Mesenchymal stem cell (in vitro differentiated cells and primary cell): ENCODE measurements at regions not wholly inside any gene's neighbourhood (a gene's known extent, or its start where the extent isn't known, plus 50 kb on each side); places are given as distances from the start of the nearest gene placed in this dataset.

Source experiments
- DNase-seq: peaks from one replicate; pipeline ENCODE4 v3.0.0-alpha.2; 2013
- H2AFZ ChIP-seq: one replicate; pipeline ENCODE4 v1.6.1; 2013; ENCODE audit warnings: low read depth, mild to moderate bottlenecking, control low read depth, inconsistent platforms, low read length, moderate library complexity
- H2AK5ac ChIP-seq: 2 replicates; pipeline ENCODE4 v1.6.1; 2013; ENCODE audit warnings: low read length, moderate library complexity, mild to moderate bottlenecking, inconsistent platforms; ENCODE audit not compliant: severe bottlenecking
- H2BK120ac ChIP-seq: one replicate; pipeline ENCODE4 v1.6.1; 2013; ENCODE audit warnings: low read depth, mild to moderate bottlenecking, inconsistent platforms, low read length, moderate library complexity
- H2BK12ac ChIP-seq, 2 experiments: one replicate each; pipeline ENCODE4 v1.6.1; 2013; ENCODE audit warnings: inconsistent platforms in 2 of 2, low read length in 2 of 2, mild to moderate bottlenecking in 2 of 2, moderate library complexity in 2 of 2, control low read depth in 1 of 2
- H2BK15ac ChIP-seq: one replicate; pipeline ENCODE4 v1.6.1; 2013; ENCODE audit warnings: mild to moderate bottlenecking, low read depth, inconsistent platforms; ENCODE audit not compliant: poor library complexity, severe bottlenecking
- H2BK5ac ChIP-seq: 2 replicates; pipeline ENCODE4 v1.6.1; 2013; ENCODE audit warnings: low read depth, mild to moderate bottlenecking, low read length, control low read depth, inconsistent platforms; ENCODE audit not compliant: poor library complexity, severe bottlenecking
- H3K14ac ChIP-seq, 2 experiments: one replicate each; pipeline ENCODE4 v1.6.1; 2013; ENCODE audit warnings: inconsistent platforms in 2 of 2, low read length in 2 of 2, control low read depth in 1 of 2, mild to moderate bottlenecking in 1 of 2, moderate library complexity in 1 of 2
- H3K18ac ChIP-seq, 2 experiments: one replicate each; pipeline ENCODE4 v1.6.1; 2013; ENCODE audit warnings: inconsistent platforms in 2 of 2, low read length in 2 of 2, control low read depth in 1 of 2, low read depth in 1 of 2, mild to moderate bottlenecking in 1 of 2
- H3K23ac ChIP-seq, 2 experiments: one replicate each; pipeline ENCODE4 v1.6.1; 2013; ENCODE audit warnings: inconsistent platforms in 2 of 2, low read length in 2 of 2, mild to moderate bottlenecking in 2 of 2, moderate library complexity in 2 of 2, control low read depth in 1 of 2
- H3K27ac ChIP-seq: 2 replicates; pipeline ENCODE4 v1.5.1; 2013; ENCODE audit warnings: mild to moderate bottlenecking, moderate library complexity, low read length, control low read depth, inconsistent platforms; ENCODE audit not compliant: poor library complexity, severe bottlenecking
- H3K27me3 ChIP-seq, 2 experiments: 2 replicates each; pipeline versions ENCODE4 v1.6.1 to v1.7.0; 2013; ENCODE audit warnings: low read length in 2 of 2, mild to moderate bottlenecking in 2 of 2, moderate library complexity in 2 of 2, control low read depth in 1 of 2, inconsistent platforms in 1 of 2; ENCODE audit not compliant: control insufficient read depth in 1 of 2, insufficient read depth in 1 of 2
- H3K36me3 ChIP-seq, 2 experiments: 2 replicates each; pipeline versions ENCODE4 v1.6.1 to v1.7.0; 2013; ENCODE audit warnings: low read length in 2 of 2, control low read depth in 1 of 2, inconsistent platforms in 1 of 2, low read depth in 1 of 2, mild to moderate bottlenecking in 1 of 2; ENCODE audit not compliant: insufficient read depth in 2 of 2, control insufficient read depth in 1 of 2
- H3K4ac ChIP-seq, 2 experiments: one replicate each; pipeline ENCODE4 v1.6.1; 2013; ENCODE audit warnings: inconsistent platforms in 2 of 2, low read length in 2 of 2, mild to moderate bottlenecking in 2 of 2, moderate library complexity in 2 of 2, control low read depth in 1 of 2, low read depth in 1 of 2
- H3K4me1 ChIP-seq: 2 replicates; pipeline ENCODE4 v1.6.1; 2013; ENCODE audit warnings: low read depth, low read length, control low read depth; ENCODE audit not compliant: control insufficient read depth, insufficient read depth
- H3K4me2 ChIP-seq: 2 replicates; pipeline ENCODE4 v1.6.1; 2013; ENCODE audit warnings: low read length, mild to moderate bottlenecking, inconsistent platforms; ENCODE audit not compliant: poor library complexity, severe bottlenecking
- H3K4me3 ChIP-seq, 2 experiments: 2 replicates each; pipeline versions ENCODE4 v1.5.1 to v1.7.0; 2013; ENCODE audit warnings: low read length in 2 of 2, mild to moderate bottlenecking in 2 of 2, control low read depth in 1 of 2, low read depth in 1 of 2; ENCODE audit not compliant: insufficient read depth in 1 of 2
- H3K79me1 ChIP-seq: replicated peaks from 2 replicates; pipeline ENCODE4 v1.6.1; 2013; ENCODE audit warnings: mild to moderate bottlenecking, control low read depth, low read length, inconsistent platforms; ENCODE audit not compliant: poor library complexity, severe bottlenecking
- H3K9ac ChIP-seq: 2 replicates; pipeline ENCODE4 v1.7.0; 2013; ENCODE audit warnings: mild to moderate bottlenecking, low read length, moderate library complexity
- H3K9me3 ChIP-seq: 2 replicates; pipeline ENCODE4 v1.7.0; 2013; ENCODE audit warnings: mild to moderate bottlenecking, low read length; ENCODE audit not compliant: control insufficient read depth
- H4K8ac ChIP-seq: one replicate; pipeline ENCODE4 v1.6.1; 2013; ENCODE audit warnings: inconsistent platforms, mild to moderate bottlenecking, low read length, moderate library complexity
- H4K91ac ChIP-seq: one replicate; pipeline ENCODE4 v1.6.1; 2013; ENCODE audit warnings: mild to moderate bottlenecking, low read length, inconsistent platforms
- WGBS: methylation state at CpG from one replicate; pipeline ENCODE4 v1.1.7; 2013; ENCODE audit warnings: mixed read lengths; 5-methylcytosine and 5-hydroxymethylcytosine counted together

DNA sequence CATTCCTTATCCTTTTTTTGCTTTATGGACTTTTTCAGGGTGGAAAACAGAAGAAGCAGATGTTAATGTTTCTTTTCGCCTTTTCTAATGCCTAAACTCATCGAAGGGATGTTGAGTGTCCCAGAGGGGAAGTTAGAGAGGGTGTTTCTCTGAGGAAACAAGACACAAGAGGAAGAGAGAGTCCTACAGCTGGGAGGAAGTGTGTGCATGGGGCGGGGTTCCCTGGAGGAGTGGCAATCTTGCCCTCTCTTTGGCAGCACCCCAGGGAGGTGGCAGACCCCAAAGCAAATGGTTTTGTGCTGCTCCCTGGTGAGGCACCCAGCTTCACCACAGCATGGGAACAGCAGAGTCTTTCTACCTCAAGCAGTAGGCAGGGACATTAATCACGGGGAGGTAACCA is 377.6 kb downstream of the RND3 start:
- H3K18ac ChIP-seq, result peak overlapping the region in 1 of 2 experiments; percentile 67
- H2BK15ac ChIP-seq, result no peak overlapping the region
- H3K4ac ChIP-seq, result peak overlapping the region in 1 of 2 experiments; percentile 71
- no peak overlapping the region for H3K4me2 ChIP-seq
- peak overlapping the region in 1 of 2 experiments; percentile 92 for H2BK12ac ChIP-seq
- H3K36me3 ChIP-seq, result no peaks in the 10 kb centered on the region
- no peak overlapping the region for H4K91ac ChIP-seq
- no peak overlapping the region for H4K8ac ChIP-seq
- no peaks in the 10 kb centered on the region for H3K79me1 ChIP-seq
- H3K4me3 ChIP-seq, result no peak overlapping the region
- H3K14ac ChIP-seq, result peak overlapping the region in 1 of 2 experiments; percentile 1
- H2AK5ac ChIP-seq, result no peak overlapping the region
- no peaks in the 10 kb centered on the region for H3K9me3 ChIP-seq
- no peak overlapping the region for H3K9ac ChIP-seq
- no peak overlapping the region for H2AFZ ChIP-seq
- H3K27me3 ChIP-seq, result no peaks in the 10 kb centered on the region
- no peak overlapping the region for H2BK120ac ChIP-seq
- 88% methylated on average over 4 of the region's 4 CpGs for WGBS
- H2BK5ac ChIP-seq, result no peak overlapping the region
- no peaks in the 10 kb centered on the region for H3K4me1 ChIP-seq
- H3K23ac ChIP-seq, result no peak overlapping the region
- no peak for DNase-seq
- H3K27ac ChIP-seq, result no peak overlapping the region

DNA sequence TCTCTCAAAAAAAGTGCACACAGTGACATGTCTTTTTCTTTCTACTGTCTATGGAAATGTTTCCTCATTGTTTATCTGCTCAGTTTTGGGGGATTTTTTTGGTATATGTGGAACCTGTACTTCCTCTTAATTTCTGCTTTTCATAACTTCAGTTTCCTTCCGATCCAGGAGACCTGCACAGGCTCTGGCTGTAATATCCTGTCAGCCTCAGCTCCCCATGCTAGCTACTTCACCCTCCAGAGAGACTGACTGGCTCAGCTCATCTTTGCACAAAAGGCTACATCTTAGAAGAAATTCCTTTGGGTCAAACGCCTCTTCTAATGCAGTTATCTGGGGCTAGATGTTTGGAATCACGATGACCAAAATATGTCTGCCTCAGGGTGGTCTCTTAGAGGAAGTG is 378.4 kb downstream of the RND3 start:
- H2BK120ac ChIP-seq, result no peak overlapping the region
- H3K4me3 ChIP-seq, result no peak overlapping the region
- no peak overlapping the region for H3K23ac ChIP-seq
- no peaks in the 10 kb centered on the region for H3K4me1 ChIP-seq
- no peak overlapping the region for H4K8ac ChIP-seq
- H2AFZ ChIP-seq, result no peak overlapping the region
- no peak for DNase-seq
- H3K9me3 ChIP-seq, result no peaks in the 10 kb centered on the region
- H3K27me3 ChIP-seq, result no peaks in the 10 kb centered on the region
- no peak overlapping the region for H3K18ac ChIP-seq
- H3K4me2 ChIP-seq, result no peak overlapping the region
- H2BK5ac ChIP-seq, result no peak overlapping the region
- H3K36me3 ChIP-seq, result no peaks in the 10 kb centered on the region
- H3K27ac ChIP-seq, result no peak overlapping the region
- no peaks in the 10 kb centered on the region for H3K79me1 ChIP-seq
- H3K4ac ChIP-seq, result no peak overlapping the region
- no peak overlapping the region for H2AK5ac ChIP-seq
- no peak overlapping the region for H2BK15ac ChIP-seq
- no peak overlapping the region for H4K91ac ChIP-seq
- H2BK12ac ChIP-seq, result peak overlapping the region in 1 of 2 experiments; percentile 4
- H3K9ac ChIP-seq, result no peak overlapping the region
- H3K14ac ChIP-seq, result no peak overlapping the region
- WGBS, result 90% methylated on average over 3 of the region's 3 CpGs

DNA sequence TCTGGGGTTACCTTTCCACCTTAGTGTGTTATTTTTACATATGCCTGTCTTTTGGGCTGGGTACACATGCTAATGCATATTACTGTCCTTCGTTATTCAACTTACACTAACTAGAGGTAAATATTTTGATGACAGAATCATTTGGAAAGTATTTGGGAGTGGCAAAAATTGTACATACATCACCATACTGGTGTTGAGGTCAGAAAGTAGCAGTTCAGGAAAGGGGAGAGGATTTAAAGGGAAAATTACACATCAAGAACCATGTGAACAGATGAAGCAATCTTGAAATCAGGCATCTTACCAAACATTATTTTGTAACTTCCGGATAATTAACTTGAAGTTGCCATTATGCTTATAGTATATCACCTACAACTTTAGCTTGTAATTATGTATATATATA is 379.7 kb downstream of the RND3 start:
- Histone ChIP-seq H2BK12ac (no peak overlapping the region), H3K18ac (no peak overlapping the region), H3K4me3 (no peak overlapping the region), H3K79me1 (no peaks in the 10 kb centered on the region), H2BK120ac (no peak overlapping the region), H3K23ac (no peak overlapping the region), H2BK15ac (no peak overlapping the region), H3K4me1 (no peaks in the 10 kb centered on the region), H3K9ac (no peak overlapping the region), H3K4me2 (no peak overlapping the region), H3K36me3 (no peaks in the 10 kb centered on the region), H3K27me3 (no peaks in the 10 kb centered on the region), H2AFZ (no peak overlapping the region), H3K9me3 (no peaks in the 10 kb centered on the region), H2BK5ac (no peak overlapping the region), H4K91ac (no peak overlapping the region), H2AK5ac (no peak overlapping the region), H3K14ac (no peak overlapping the region), H3K4ac (no peak overlapping the region), H4K8ac (no peak overlapping the region), H3K27ac (no peak overlapping the region)
- DNase-seq, result no peak
- no CpG with 5 or more reads among the region's 2 CpGs for WGBS

DNA sequence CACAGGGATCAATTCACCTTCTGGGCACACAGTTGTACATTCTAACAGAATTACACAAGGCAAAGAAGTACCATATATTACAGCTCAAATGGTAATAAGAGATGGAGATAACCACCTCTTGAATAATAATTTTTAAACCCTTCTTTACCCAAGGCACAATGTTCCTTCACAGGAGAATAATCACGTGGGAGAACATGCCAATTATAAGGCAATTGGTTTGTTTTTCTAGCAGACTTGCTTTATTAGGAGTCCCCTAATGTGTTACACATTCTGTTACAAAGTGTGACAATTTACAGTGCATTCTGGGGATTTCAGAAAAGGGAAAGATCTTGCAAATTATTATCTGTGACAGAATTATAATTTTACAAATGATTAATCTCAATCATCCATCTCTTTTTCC is 380.3 kb downstream of the RND3 start:
- Histone ChIP-seq H4K8ac (no peak overlapping the region), H2AFZ (no peak overlapping the region), H3K4ac (no peak overlapping the region), H3K9me3 (no peaks in the 10 kb centered on the region), H3K36me3 (no peaks in the 10 kb centered on the region), H2AK5ac (no peak overlapping the region), H3K18ac (no peak overlapping the region), H2BK5ac (no peak overlapping the region), H2BK12ac (no peak overlapping the region), H3K27me3 (no peaks in the 10 kb centered on the region), H3K9ac (no peak overlapping the region), H2BK15ac (no peak overlapping the region), H3K4me2 (no peak overlapping the region), H3K4me3 (no peak overlapping the region), H3K4me1 (no peaks in the 10 kb centered on the region), H3K27ac (no peak overlapping the region), H3K14ac (no peak overlapping the region), H3K23ac (no peak overlapping the region), H3K79me1 (no peaks in the 10 kb centered on the region), H2BK120ac (no peak overlapping the region), H4K91ac (no peak overlapping the region)
- WGBS, result no CpG with 5 or more reads among the region's 1 CpG
- no peak for DNase-seq
